ENCODE measurements at regions not wholly inside any gene's neighbourhood (a gene's known extent, or its start where the extent isn't known, plus 50 kb on each side); places are given as distances from the start of the nearest gene placed in this dataset.

- DNase-seq (ENCODE audit: low spot score): no peak
Measured at GRCh38 chr12:130074661-130075406, 87.4 kb upstream of the FZD10 start.

- DNase-seq (ENCODE audit: low spot score): no peak
Measured at GRCh38 chr12:130075497-130076076, 86.7 kb upstream of the FZD10 start.

- no peak for DNase-seq (ENCODE audit: low spot score)
Measured at GRCh38 chr12:130076126-130076525, 86.1 kb upstream of the FZD10 start.

- DNase-seq (ENCODE audit: low spot score): no peak
Measured at GRCh38 chr12:130076752-130077151, 85.5 kb upstream of the FZD10 start.

- DNase-seq (ENCODE audit: low spot score): no peak
Measured at GRCh38 chr12:130078852-130079251, 83.4 kb upstream of the FZD10 start.

GRCh38 chr12:130079279-130079678 is 83.0 kb upstream of the FZD10 start:
- no peak for DNase-seq (ENCODE audit: low spot score)

GRCh38 chr12:130080205-130080604 is 82.1 kb upstream of the FZD10 start:
- no peak for DNase-seq (ENCODE audit: low spot score)

GRCh38 chr12:130081117-130081805 is 81.0 kb upstream of the FZD10 start:
- no peak for DNase-seq (ENCODE audit: low spot score)

- DNase-seq (ENCODE audit: low spot score): no peak
Measured at GRCh38 chr12:130083002-130083401, 79.3 kb upstream of the FZD10 start.

GRCh38 chr12:130083734-130084133 is 78.5 kb upstream of the FZD10 start:
- DNase-seq (ENCODE audit: low spot score): no peak

- DNase-seq (ENCODE audit: low spot score): no peak
Measured at GRCh38 chr12:130084359-130084758, 77.9 kb upstream of the FZD10 start.

GRCh38 chr12:130086248-130086647 is 76.0 kb upstream of the FZD10 start:
- no peak for DNase-seq (ENCODE audit: low spot score)

- DNase-seq (ENCODE audit: low spot score): no peak
Measured at GRCh38 chr12:130086797-130087196, 75.5 kb upstream of the FZD10 start.

GRCh38 chr12:130087222-130087621 is 75.0 kb upstream of the FZD10 start:
- DNase-seq (ENCODE audit: low spot score): no peak

- DNase-seq (ENCODE audit: low spot score): no peak
Measured at GRCh38 chr12:130088504-130088903, 73.8 kb upstream of the FZD10 start.

- DNase-seq (ENCODE audit: low spot score): no peak
Measured at GRCh38 chr12:130090542-130090941, 71.7 kb upstream of the FZD10 start.

- DNase-seq (ENCODE audit: low spot score): no peak
Measured at GRCh38 chr12:130093380-130093779, 68.9 kb upstream of the FZD10 start.

GRCh38 chr12:130097342-130097741 is 64.9 kb upstream of the FZD10 start:
- DNase-seq (ENCODE audit: low spot score): no peak

GRCh38 chr12:130097798-130098255 is 64.4 kb upstream of the FZD10 start:
- no peak for DNase-seq (ENCODE audit: low spot score)

GRCh38 chr12:130098301-130099005 is 63.8 kb upstream of the FZD10 start:
- no peak for DNase-seq (ENCODE audit: low spot score)

- no peak for DNase-seq (ENCODE audit: low spot score)
Measured at GRCh38 chr12:130100634-130101362, 61.5 kb upstream of the FZD10 start.

- no peak for DNase-seq (ENCODE audit: low spot score)
Measured at GRCh38 chr12:130101370-130101769, 60.9 kb upstream of the FZD10 start.

Data from CD4-positive, alpha-beta T cell treated with Interleukin-2 at 100 ng/mL for 4 hours (primary cell).